ENCODE measurements at regions not wholly inside any gene's neighbourhood (a gene's known extent, or its start where the extent isn't known, plus 50 kb on each side); places are given as distances from the start of the nearest gene placed in this dataset.
"Not testable (repeated sequence)": the region's sequence is repeated elsewhere in the genome, so short reads cannot be mapped to it uniquely, and the experiment has no call there.

DNA sequence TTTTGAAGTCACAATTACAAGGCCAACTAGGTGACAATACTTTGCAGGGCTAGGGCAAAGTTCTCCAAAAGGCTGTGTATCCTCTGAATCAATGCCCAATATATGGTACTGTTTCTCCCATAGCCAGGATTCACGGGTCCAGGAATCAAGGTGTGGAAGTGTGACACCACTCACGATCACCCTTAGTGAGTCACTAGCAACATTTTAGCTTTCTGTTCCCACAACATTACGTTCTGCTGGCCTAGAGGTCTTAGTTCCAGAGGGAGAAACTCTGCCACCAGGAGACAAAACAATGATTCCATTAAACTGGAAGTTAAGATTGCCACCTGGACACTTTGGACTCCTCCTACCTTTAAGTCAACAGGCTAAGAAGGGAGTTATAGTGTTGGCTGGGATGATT is 88.5 kb upstream of the RANBP6 start:
- H3K4me3 ChIP-seq (ENCODE audit: low read length); H3K4me2 ChIP-seq (ENCODE audit: low read length); H3K36me3 ChIP-seq (ENCODE audit: insufficient read depth, low read length); H3K4me1 ChIP-seq (ENCODE audit: control insufficient read depth, insufficient read depth, low read length); H3K9me3 ChIP-seq (replicated peaks; ENCODE audit: low read length); H3K27me3 ChIP-seq (ENCODE audit: control insufficient read depth, insufficient read depth, low read length); H3K9ac ChIP-seq (ENCODE audit: low read depth, low read length): not testable (repeated sequence)

GRCh38 chr9:6102336-6102987 is 87.0 kb upstream of the RANBP6 start:
- not testable (repeated sequence) for H3K4me3 ChIP-seq (ENCODE audit: low read length); H3K4me2 ChIP-seq (ENCODE audit: low read length); H3K36me3 ChIP-seq (ENCODE audit: insufficient read depth, low read length); H3K9me3 ChIP-seq (replicated peaks; ENCODE audit: low read length); H3K9ac ChIP-seq (ENCODE audit: low read depth, low read length); H3K27me3 ChIP-seq (ENCODE audit: control insufficient read depth, insufficient read depth, low read length); H3K4me1 ChIP-seq (ENCODE audit: control insufficient read depth, insufficient read depth, low read length)

- H3K9me3 ChIP-seq (replicated peaks; ENCODE audit: low read length); H3K4me2 ChIP-seq (ENCODE audit: low read length): not testable (repeated sequence)
Measured at GRCh38 chr9:6101725-6102124, 86.3 kb upstream of the RANBP6 start.

GRCh38 chr9:6099346-6099745 is 83.9 kb upstream of the RANBP6 start:
- not testable (repeated sequence) for H3K4me1 ChIP-seq (ENCODE audit: control insufficient read depth, insufficient read depth, low read length); H3K4me3 ChIP-seq (ENCODE audit: low read length); H3K9ac ChIP-seq (ENCODE audit: low read depth, low read length); H3K4me2 ChIP-seq (ENCODE audit: low read length); H3K27me3 ChIP-seq (ENCODE audit: control insufficient read depth, insufficient read depth, low read length); H3K9me3 ChIP-seq (replicated peaks; ENCODE audit: low read length); H3K36me3 ChIP-seq (ENCODE audit: insufficient read depth, low read length)

More at GRCh38 chr9:6101725-6102124, 86.3 kb upstream of the RANBP6 start:
- not testable (repeated sequence) for H3K4me1 ChIP-seq (ENCODE audit: control insufficient read depth, insufficient read depth, low read length); H3K9ac ChIP-seq (ENCODE audit: low read depth, low read length); H3K36me3 ChIP-seq (ENCODE audit: insufficient read depth, low read length); H3K27me3 ChIP-seq (ENCODE audit: control insufficient read depth, insufficient read depth, low read length); H3K4me3 ChIP-seq (ENCODE audit: low read length)

GRCh38 chr9:6098431-6098830 is 83.0 kb upstream of the RANBP6 start:
- Histone ChIP-seq H3K4me1 (ENCODE audit: control insufficient read depth, insufficient read depth, low read length) (no peaks in the 10 kb centered on the region), H3K9ac (ENCODE audit: low read depth, low read length) (no peak overlapping the region), H3K4me2 (ENCODE audit: low read length) (no peak overlapping the region), H3K27me3 (ENCODE audit: control insufficient read depth, insufficient read depth, low read length) (no peaks in the 10 kb centered on the region), H3K9me3 (replicated peaks; ENCODE audit: low read length) (no peaks in the 10 kb centered on the region), H3K4me3 (ENCODE audit: low read length) (no peak overlapping the region), H3K36me3 (ENCODE audit: insufficient read depth, low read length) (no peaks in the 10 kb centered on the region)

DNA sequence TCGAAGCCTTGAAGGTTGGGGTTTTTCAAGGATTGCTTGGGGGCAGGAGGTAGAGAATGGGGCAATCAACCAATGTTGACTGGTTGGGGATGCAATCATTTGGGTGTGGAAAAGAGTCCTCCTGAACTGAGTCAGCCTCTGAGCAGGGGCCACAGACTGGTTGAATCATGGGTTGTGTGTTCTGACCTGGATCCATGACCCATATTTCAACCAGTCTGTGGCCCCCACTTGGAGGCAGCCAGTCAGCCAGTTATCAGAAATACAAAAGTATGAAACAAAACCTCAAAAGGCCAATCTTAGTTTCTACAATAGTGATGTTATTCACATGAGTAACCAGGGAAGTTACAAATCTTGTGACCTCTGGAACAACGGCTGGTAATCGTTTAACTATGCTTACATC is 81.4 kb upstream of the RANBP6 start:
- H3K27me3 ChIP-seq (ENCODE audit: control insufficient read depth, insufficient read depth, low read length) = no peaks in the 10 kb centered on the region
- no peaks in the 10 kb centered on the region for H3K4me1 ChIP-seq (ENCODE audit: control insufficient read depth, insufficient read depth, low read length)
- H3K36me3 ChIP-seq (ENCODE audit: insufficient read depth, low read length) = no peaks in the 10 kb centered on the region
- no peaks in the 10 kb centered on the region for H3K9me3 ChIP-seq (replicated peaks; ENCODE audit: low read length)
- no peak overlapping the region for H3K9ac ChIP-seq (ENCODE audit: low read depth, low read length)
- H3K4me3 ChIP-seq (ENCODE audit: low read length) = no peak overlapping the region
- no peak overlapping the region for H3K4me2 ChIP-seq (ENCODE audit: low read length)

- Histone ChIP-seq H3K4me2 (ENCODE audit: low read length) (no peak overlapping the region), H3K4me1 (ENCODE audit: control insufficient read depth, insufficient read depth, low read length) (no peaks in the 10 kb centered on the region), H3K9me3 (replicated peaks; ENCODE audit: low read length) (no peaks in the 10 kb centered on the region), H3K27me3 (ENCODE audit: control insufficient read depth, insufficient read depth, low read length) (peaks cover 3% of the 10 kb centered on the region), H3K9ac (ENCODE audit: low read depth, low read length) (no peak overlapping the region), H3K4me3 (ENCODE audit: low read length) (no peak overlapping the region), H3K36me3 (ENCODE audit: insufficient read depth, low read length) (no peaks in the 10 kb centered on the region)
Measured at GRCh38 chr9:6090277-6091210, 75.1 kb upstream of the RANBP6 start.

GRCh38 chr9:6089300-6089699 is 73.9 kb upstream of the RANBP6 start:
- Histone ChIP-seq H3K4me1 (ENCODE audit: control insufficient read depth, insufficient read depth, low read length) (no peaks in the 10 kb centered on the region), H3K4me3 (ENCODE audit: low read length) (no peak overlapping the region), H3K27me3 (ENCODE audit: control insufficient read depth, insufficient read depth, low read length) (peaks cover 3% of the 10 kb centered on the region), H3K9me3 (replicated peaks; ENCODE audit: low read length) (no peaks in the 10 kb centered on the region), H3K36me3 (ENCODE audit: insufficient read depth, low read length) (no peaks in the 10 kb centered on the region), H3K4me2 (ENCODE audit: low read length) (no peak overlapping the region), H3K9ac (ENCODE audit: low read depth, low read length) (no peak overlapping the region)

DNA sequence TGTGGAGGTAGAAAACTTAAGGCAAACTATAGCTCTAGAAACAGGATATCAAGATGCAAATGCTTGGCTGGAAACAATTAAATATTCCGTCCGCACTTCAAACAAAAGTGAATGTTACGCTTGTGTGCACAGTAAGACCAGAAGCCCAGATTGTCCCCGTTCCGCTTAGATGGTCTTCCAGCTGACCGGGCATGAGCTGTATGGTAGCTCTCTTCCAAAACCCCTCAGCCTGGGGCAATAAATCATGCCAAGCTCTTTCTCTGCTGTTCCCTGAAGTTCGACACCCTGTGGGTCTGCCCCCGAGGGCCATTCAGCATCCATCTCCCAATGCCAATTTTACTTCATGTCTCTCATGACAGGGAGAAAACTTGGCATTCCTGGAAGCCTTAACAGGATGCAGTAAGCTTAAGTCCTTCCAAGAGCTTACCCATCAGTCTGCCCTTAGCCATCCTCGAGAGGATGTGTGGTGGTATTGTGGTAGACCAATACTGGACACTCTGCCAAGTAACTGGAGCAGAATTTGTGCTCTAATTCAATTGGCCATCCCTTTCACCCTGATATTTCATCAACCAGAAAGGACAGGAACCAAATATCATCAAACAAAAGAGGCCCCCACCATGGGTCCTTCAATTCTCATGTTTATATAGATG is 70.7 kb upstream of the RANBP6 start:
- Histone ChIP-seq H3K27me3 (ENCODE audit: control insufficient read depth, insufficient read depth, low read length) (peaks cover 3% of the 10 kb centered on the region), H3K4me2 (ENCODE audit: low read length) (no peak overlapping the region), H3K36me3 (ENCODE audit: insufficient read depth, low read length) (no peaks in the 10 kb centered on the region), H3K9ac (ENCODE audit: low read depth, low read length) (no peak overlapping the region), H3K4me1 (ENCODE audit: control insufficient read depth, insufficient read depth, low read length) (no peaks in the 10 kb centered on the region), H3K9me3 (replicated peaks; ENCODE audit: low read length) (no peaks in the 10 kb centered on the region), H3K4me3 (ENCODE audit: low read length) (no peak overlapping the region)

- Histone ChIP-seq H3K9me3 (replicated peaks; ENCODE audit: low read length) (no peaks in the 10 kb centered on the region), H3K4me1 (ENCODE audit: control insufficient read depth, insufficient read depth, low read length) (peaks cover 9% of the 10 kb centered on the region), H3K4me3 (ENCODE audit: low read length) (peak overlapping the region; percentile 76), H3K36me3 (ENCODE audit: insufficient read depth, low read length) (no peaks in the 10 kb centered on the region), H3K4me2 (ENCODE audit: low read length) (peak overlapping the region; percentile 93), H3K9ac (ENCODE audit: low read depth, low read length) (peak overlapping the region; percentile 70), H3K27me3 (ENCODE audit: control insufficient read depth, insufficient read depth, low read length) (no peaks in the 10 kb centered on the region)
Measured at GRCh38 chr9:6080154-6080716, 64.8 kb upstream of the RANBP6 start.

DNA sequence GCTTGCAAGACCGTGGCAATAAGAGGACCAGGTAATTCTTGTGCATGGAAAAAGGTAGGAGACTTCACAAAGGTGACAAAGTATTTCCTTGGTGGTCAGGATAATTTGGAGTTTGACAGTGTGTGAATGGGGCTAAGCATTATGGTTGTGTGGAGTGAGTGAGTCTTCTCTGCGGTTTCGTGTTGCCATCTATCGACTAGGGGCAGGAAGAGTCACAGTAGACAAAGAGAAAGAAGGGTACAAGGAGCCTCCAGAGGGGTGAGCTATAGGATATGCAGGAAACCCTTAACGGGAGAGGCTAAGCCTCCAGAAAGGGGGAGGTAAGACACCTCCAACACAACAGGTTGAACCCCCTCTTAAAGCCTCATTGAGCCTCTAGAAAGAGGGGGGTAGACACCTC is 64.0 kb upstream of the RANBP6 start:
- no peaks in the 10 kb centered on the region for H3K36me3 ChIP-seq (ENCODE audit: insufficient read depth, low read length)
- H3K4me1 ChIP-seq (ENCODE audit: control insufficient read depth, insufficient read depth, low read length) = peaks cover 9% of the 10 kb centered on the region
- peak overlapping the region; percentile 76 for H3K4me3 ChIP-seq (ENCODE audit: low read length)
- H3K9me3 ChIP-seq (replicated peaks; ENCODE audit: low read length) = no peaks in the 10 kb centered on the region
- peak overlapping the region; percentile 93 for H3K4me2 ChIP-seq (ENCODE audit: low read length)
- H3K27me3 ChIP-seq (ENCODE audit: control insufficient read depth, insufficient read depth, low read length) = no peaks in the 10 kb centered on the region
- H3K9ac ChIP-seq (ENCODE audit: low read depth, low read length) = peak overlapping the region; percentile 70
